Breast epithelium (tissue), 4 donors: ENCODE measurements at regions not wholly inside any gene's neighbourhood (a gene's known extent, or its start where the extent isn't known, plus 50 kb on each side); places are given as distances from the start of the nearest gene placed in this dataset.

Source experiments
- DNase-seq, 2 donors: peaks; one replicate each; pipeline ENCODE4 v3.0.0-alpha.2; 2019; ENCODE audit warnings: low spot score in 2 of 2
- H3K27ac ChIP-seq, 2 donors: fragments of 200-600 bp; sonication (generic) in 1 of 2; one replicate each; pipeline ENCODE4 v1.5.1; 2016 to 2019; ENCODE audit warnings: mild to moderate bottlenecking in 1 of 2
- H3K27me3 ChIP-seq, 2 donors: fragments of 200-600 bp; sonication (generic) in 1 of 2; one replicate each; pipeline versions ENCODE4 v1.5.1 to v1.6.0; 2017 to 2019; ENCODE audit warnings: control low read depth in 1 of 2, mild to moderate bottlenecking in 1 of 2
- H3K36me3 ChIP-seq: fragments of 200-600 bp; one replicate; pipeline ENCODE4 v1.5.1; 2019
- H3K4me1 ChIP-seq, 2 donors: fragments of 200-600 bp; sonication (generic); one replicate each; pipeline ENCODE4 v1.5.1; 2016 to 2019; ENCODE audit warnings: control low read depth in 1 of 2
- H3K4me3 ChIP-seq, 3 donors: fragments of 200-600 bp; sonication (generic); 1 replicate in 2 of 3; 2 replicates in 1 of 3; pipeline ENCODE4 v1.5.1; 2016 to 2019; ENCODE audit warnings: mild to moderate bottlenecking in 3 of 3, moderate library complexity in 2 of 3
- H3K9me3 ChIP-seq, 2 donors: fragments of 200-600 bp; sonication (generic) in 1 of 2; one replicate each; pipeline ENCODE4 v1.5.1; 2016 to 2019; ENCODE audit warnings: control low read depth in 1 of 2
- CTCF ChIP-seq, 3 donors: fragments of 450-650 bp; IDR thresholded peaks; one replicate each; pipeline ENCODE4 v1.5.1; 2016 to 2017; ENCODE audit warnings: antibody characterized with exemption in 3 of 3, mild to moderate bottlenecking in 3 of 3, moderate library complexity in 3 of 3
- POLR2A ChIP-seq: fragments of 450-650 bp; IDR thresholded peaks from one replicate; pipeline ENCODE4 v1.6.1; 2016; ENCODE audit warnings: antibody characterized with exemption, mild to moderate bottlenecking, moderate library complexity
- POLR2AphosphoS5 ChIP-seq, 3 donors: sonication (generic); formaldehyde crosslinking; IDR thresholded peaks; one replicate each; pipeline ENCODE4 v1.6.1; 2017; ENCODE audit warnings: antibody characterized with exemption in 3 of 3
- intact Hi-C: fragments of 100-400 bp; cut with DNase I; formaldehyde crosslinking; loops from one replicate; pipeline ENCODE4 v1.15.1; 2023; ENCODE audit warnings: low total_unique reads

DNA sequence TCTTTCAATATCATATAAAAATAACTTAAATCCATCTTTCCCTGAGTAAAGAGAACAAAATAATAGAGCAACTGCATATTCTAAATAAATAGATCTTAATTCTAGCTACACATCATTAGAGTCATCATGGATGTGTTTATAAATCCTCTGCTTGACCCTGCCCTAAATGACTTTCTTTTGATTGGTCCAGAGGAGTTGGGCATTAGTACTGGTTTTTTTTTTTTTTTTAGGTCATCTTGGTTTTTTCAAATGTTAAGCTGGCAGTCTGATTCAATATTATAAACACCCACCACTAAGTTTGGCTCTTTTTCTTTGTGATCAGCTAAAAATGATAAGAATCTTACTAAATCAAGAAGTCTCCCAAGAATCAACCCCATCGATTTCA, 504.0 kb upstream of the CBLB start:
- Histone ChIP-seq H3K4me1 (no peaks in the 10 kb centered on the region), H3K27ac (no peak overlapping the region), H3K9me3 (no peaks in the 10 kb centered on the region), H3K36me3 (no peaks in the 10 kb centered on the region), H3K4me3 (no peak overlapping the region), H3K27me3 (no peaks in the 10 kb centered on the region)
- no peak for DNase-seq
- TF ChIP-seq CTCF (IDR thresholded peaks at IDR 0.05), result no peak
- no peak for TF ChIP-seq POLR2A
- no peak for TF ChIP-seq POLR2AphosphoS5 (IDR thresholded peaks at IDR 0.05)
- intact Hi-C loops, result loop anchor here (10.0 kb wide), 1 partner anchor 1208 kb away; no protein-coding TSS in a partner anchor

- H3K27me3 ChIP-seq, result no peaks in the 10 kb centered on the region
- H3K36me3 ChIP-seq, result no peaks in the 10 kb centered on the region
- intact Hi-C loops, result loop anchor here (10.0 kb wide), 1 partner anchor 1211 kb away; no protein-coding TSS in a partner anchor
- TF ChIP-seq POLR2AphosphoS5 (IDR thresholded peaks at IDR 0.05), result no peak
- no peak for TF ChIP-seq CTCF (IDR thresholded peaks at IDR 0.05)
- TF ChIP-seq POLR2A, result no peak
- H3K27ac ChIP-seq, result no peak overlapping the region
- DNase-seq, result no peak
- H3K4me3 ChIP-seq, result no peak overlapping the region
- H3K4me1 ChIP-seq, result no peaks in the 10 kb centered on the region
- H3K9me3 ChIP-seq, result no peaks in the 10 kb centered on the region
These were observed 507.3 kb upstream of the CBLB start for GRCh38 chr3:106376016-106376570.

- no peaks in the 10 kb centered on the region for H3K9me3 ChIP-seq
- no peaks in the 10 kb centered on the region for H3K36me3 ChIP-seq
- no peaks in the 10 kb centered on the region for H3K27me3 ChIP-seq
- peak in 1 of 2 donors; percentile 28 for DNase-seq
- H3K4me3 ChIP-seq, result no peak overlapping the region
- no peak for TF ChIP-seq POLR2A
- no peak for TF ChIP-seq CTCF (IDR thresholded peaks at IDR 0.05)
- no peak for TF ChIP-seq POLR2AphosphoS5 (IDR thresholded peaks at IDR 0.05)
- H3K27ac ChIP-seq, result no peak overlapping the region
- intact Hi-C loops, result loop anchor here (10.0 kb wide), 1 partner anchor 1214 kb away; no protein-coding TSS in a partner anchor
- H3K4me1 ChIP-seq, result no peaks in the 10 kb centered on the region
These were observed 510.5 kb upstream of the CBLB start for GRCh38 chr3:106379251-106379750.

DNA sequence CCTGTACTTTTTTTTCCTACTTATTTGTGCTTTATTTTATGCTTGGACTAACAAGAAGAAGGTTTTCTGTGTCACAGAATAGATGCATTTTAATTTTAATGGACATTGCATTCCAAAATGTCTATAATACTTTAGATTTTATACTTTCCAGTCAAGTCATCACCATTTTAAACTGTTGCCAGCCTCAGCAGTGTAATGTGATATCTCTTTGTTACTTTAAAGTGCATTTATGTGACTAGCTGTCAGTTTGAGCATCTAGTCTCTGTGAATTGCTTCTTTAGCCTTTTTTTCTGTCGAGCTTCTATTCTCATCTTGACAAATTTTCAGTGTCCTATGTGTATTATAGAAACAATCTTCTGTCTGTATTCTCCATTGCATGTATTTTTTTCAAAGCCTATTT, 511.4 kb upstream of the CBLB start:
- H3K27me3 ChIP-seq, result no peaks in the 10 kb centered on the region
- H3K36me3 ChIP-seq, result no peaks in the 10 kb centered on the region
- no peak for DNase-seq
- intact Hi-C loops, result no loop called here
- TF ChIP-seq CTCF (IDR thresholded peaks at IDR 0.05) (no peak), POLR2A (no peak), POLR2AphosphoS5 (IDR thresholded peaks at IDR 0.05) (no peak)
- H3K27ac ChIP-seq, result no peak overlapping the region
- H3K9me3 ChIP-seq, result no peaks in the 10 kb centered on the region
- H3K4me1 ChIP-seq, result no peaks in the 10 kb centered on the region
- no peak overlapping the region for H3K4me3 ChIP-seq

GRCh38 chr3:106381286-106381938, 512.6 kb upstream of the CBLB start:
- Histone ChIP-seq H3K27ac (no peak overlapping the region), H3K9me3 (no peaks in the 10 kb centered on the region), H3K4me1 (no peaks in the 10 kb centered on the region), H3K27me3 (no peaks in the 10 kb centered on the region), H3K36me3 (no peaks in the 10 kb centered on the region), H3K4me3 (no peak overlapping the region)
- TF ChIP-seq POLR2A (no peak), POLR2AphosphoS5 (IDR thresholded peaks at IDR 0.05) (no peak), CTCF (IDR thresholded peaks at IDR 0.05) (no peak)
- DNase-seq, result no peak
- intact Hi-C loops, result no loop called here
